ENCODE measurements at regions not wholly inside any gene's neighbourhood (a gene's known extent, or its start where the extent isn't known, plus 50 kb on each side); places are given as distances from the start of the nearest gene placed in this dataset.
"Not testable (repeated sequence)": the region's sequence is repeated elsewhere in the genome, so short reads cannot be mapped to it uniquely, and the experiment has no call there.

DNA sequence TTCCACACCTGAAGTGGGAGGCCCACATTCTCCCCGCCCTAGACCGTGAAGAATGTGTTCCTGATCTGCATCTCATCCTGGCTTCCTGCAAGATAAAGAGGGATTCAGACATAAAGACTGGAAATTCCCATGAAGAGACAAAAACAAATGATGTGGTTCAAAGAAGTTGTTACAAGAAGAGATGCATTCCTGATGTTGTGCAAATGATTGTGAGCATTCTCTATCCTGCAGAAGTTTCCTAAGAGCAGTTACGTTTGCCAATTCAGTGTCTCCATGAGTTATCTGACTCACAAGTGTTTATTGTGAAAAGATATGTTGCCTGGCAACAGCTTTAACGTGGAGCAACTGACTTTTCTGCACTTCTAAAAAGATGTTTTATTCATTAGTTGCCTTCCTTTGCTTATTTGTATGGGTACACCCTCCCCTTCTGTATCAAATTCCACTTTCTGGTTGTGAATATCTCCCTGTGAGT is 107.8 kb downstream of the ZIC4 start:
- peaks cover 2% of the 10 kb centered on the region for H3K9me3 Mint-ChIP-seq (ENCODE audit: low read depth)
- intact Hi-C loops (cut with DNase I, micrococcal nuclease), result no loop called here
- no peaks in the 10 kb centered on the region for H3K36me3 Mint-ChIP-seq (ENCODE audit: low read depth)
- H3K4me3 Mint-ChIP-seq, result no peak overlapping the region
- no peaks in the 10 kb centered on the region for H3K4me1 Mint-ChIP-seq
- ATAC-seq, result no peak
- ChIA-PET CTCF (no interaction called here), POLR2A (no interaction called here)
- DNase-seq, result no peak
- H3K27me3 Mint-ChIP-seq, result no peaks in the 10 kb centered on the region
- no peak overlapping the region for H3K27ac Mint-ChIP-seq

DNA sequence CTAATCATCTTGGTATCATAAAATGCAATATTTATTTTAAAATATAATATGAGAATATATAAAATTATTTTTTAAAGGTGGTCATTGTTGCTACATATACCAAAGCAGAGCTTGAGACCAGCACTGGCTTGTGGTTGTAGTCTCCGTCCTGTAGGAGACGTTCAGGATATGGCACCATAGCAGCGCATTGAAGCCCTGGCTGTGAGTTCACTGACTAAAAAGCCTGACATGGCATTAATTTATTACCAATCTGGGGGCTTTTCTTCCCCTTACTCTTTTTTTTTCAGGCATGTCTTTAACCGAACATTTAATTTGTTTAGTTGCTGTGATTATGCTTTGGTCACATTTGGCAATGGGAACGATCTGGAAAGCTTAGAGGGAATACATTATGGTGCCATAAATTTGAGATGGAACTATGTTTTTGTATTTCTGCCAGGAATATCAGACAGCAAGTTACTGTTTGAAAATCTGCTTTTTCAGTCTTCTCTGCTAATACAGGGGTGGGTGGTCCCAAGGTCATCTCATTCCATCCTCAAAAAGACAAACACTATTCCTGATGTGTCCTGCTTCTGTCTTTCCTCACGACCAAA is 108.5 kb downstream of the ZIC4 start:
- Mint-ChIP-seq H3K9me3 (ENCODE audit: low read depth) (peaks cover 2% of the 10 kb centered on the region), H3K4me1 (no peaks in the 10 kb centered on the region), H3K27me3 (no peaks in the 10 kb centered on the region), H3K4me3 (no peak overlapping the region), H3K27ac (no peak overlapping the region), H3K36me3 (ENCODE audit: low read depth) (no peaks in the 10 kb centered on the region)
- ChIA-PET POLR2A (no interaction called here), CTCF (no interaction called here)
- ATAC-seq (no peak), DNase-seq (no peak)
- intact Hi-C loops (cut with DNase I, micrococcal nuclease), result no loop called here

DNA sequence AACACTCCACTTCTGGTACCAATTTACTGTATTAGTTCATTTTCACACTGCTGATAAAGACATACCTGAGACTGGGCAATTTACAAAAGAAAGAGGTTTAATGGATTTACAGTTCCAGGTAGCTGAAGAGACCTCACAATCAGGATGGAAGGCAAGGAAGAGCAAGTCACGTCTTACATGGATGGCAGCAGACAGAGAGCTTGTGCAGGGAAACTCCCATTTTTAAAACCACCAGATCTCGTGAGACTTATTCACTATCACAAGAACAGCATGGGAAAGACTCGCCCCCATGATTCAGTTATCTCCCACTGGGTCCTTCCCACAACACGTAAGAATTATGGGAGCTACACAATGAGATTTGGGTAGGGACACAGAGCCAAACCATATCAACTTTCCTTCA is 119.0 kb downstream of the ZIC4 start:
- intact Hi-C loops (cut with DNase I, micrococcal nuclease); POLR2A ChIA-PET; H3K27me3 Mint-ChIP-seq; H3K36me3 Mint-ChIP-seq (ENCODE audit: low read depth); CTCF ChIA-PET; H3K4me3 Mint-ChIP-seq; ATAC-seq; H3K9me3 Mint-ChIP-seq (ENCODE audit: low read depth); H3K4me1 Mint-ChIP-seq; DNase-seq; H3K27ac Mint-ChIP-seq: not testable (repeated sequence)

DNA sequence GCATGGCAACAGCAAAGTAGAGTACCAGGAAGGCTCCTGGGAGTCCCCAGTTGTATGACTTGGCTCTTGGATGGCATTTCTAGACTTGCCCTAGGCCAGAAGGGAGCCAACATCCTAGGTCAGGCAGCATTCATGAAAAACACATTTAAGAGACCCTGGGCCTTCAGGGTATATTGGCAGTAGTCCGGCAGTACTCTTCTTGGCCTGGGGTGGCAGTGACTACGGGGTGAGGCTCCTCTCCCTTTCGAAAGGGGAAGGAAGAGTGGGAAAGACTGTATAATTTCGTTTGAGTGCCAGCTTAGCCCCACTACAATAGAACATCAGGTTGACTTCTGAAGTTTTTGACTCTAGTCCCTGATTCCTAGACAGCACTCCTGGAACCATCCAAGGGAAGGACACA is 136.4 kb downstream of the ZIC4 start:
- no peak for DNase-seq
- H3K27ac Mint-ChIP-seq, result no peak overlapping the region
- POLR2A ChIA-PET, result no interaction called here
- intact Hi-C loops (cut with DNase I, micrococcal nuclease), result no loop called here
- H3K27me3 Mint-ChIP-seq, result no peaks in the 10 kb centered on the region
- peaks cover 12% of the 10 kb centered on the region for H3K9me3 Mint-ChIP-seq (ENCODE audit: low read depth)
- CTCF ChIA-PET, result no interaction called here
- H3K4me1 Mint-ChIP-seq, result no peaks in the 10 kb centered on the region
- no peaks in the 10 kb centered on the region for H3K36me3 Mint-ChIP-seq (ENCODE audit: low read depth)
- no peak for ATAC-seq
- H3K4me3 Mint-ChIP-seq, result no peak overlapping the region

DNA sequence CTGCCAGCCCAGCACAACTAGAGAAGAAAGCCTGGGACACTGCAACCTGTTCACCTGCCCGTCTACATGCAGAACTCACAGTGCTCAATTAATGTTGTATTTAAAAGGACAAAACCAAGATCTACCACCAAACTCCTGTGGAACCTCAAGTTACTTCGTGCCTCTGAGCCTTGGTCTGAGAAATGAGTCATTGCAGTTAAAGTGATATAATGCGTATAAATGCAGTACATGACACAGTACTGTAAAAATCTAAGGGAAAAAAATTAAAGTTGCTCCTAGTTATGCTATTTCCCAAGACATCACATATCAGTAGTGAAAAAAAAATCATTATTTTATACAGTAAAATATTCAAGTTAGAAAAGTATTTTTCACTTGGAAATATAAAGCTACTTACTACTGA is 138.9 kb downstream of the ZIC4 start:
- intact Hi-C loops (cut with DNase I, micrococcal nuclease), result no loop called here
- ATAC-seq, result no peak

DNA sequence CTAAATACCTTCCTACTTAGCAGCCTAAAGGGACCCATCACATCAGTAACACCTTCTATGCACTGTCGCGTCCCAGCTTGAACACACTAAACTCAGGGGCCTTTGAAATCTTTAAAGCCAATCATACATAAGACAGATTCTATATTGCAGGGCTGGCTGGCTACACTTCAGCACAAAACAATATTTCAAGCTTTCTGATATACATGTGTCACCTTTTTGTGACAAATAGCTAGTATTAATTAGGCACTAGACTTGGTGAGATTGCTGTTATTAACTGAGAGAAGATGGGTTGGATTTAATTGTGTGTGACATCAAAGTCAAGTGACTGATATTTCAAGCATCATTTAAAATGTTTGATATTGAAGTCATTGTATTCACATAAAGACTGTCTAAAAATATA is 148.4 kb downstream of the ZIC4 start:
- Mint-ChIP-seq H3K9me3 (ENCODE audit: low read depth) (peaks cover 4% of the 10 kb centered on the region), H3K4me3 (no peak overlapping the region), H3K36me3 (ENCODE audit: low read depth) (no peaks in the 10 kb centered on the region), H3K27ac (no peak overlapping the region), H3K27me3 (no peaks in the 10 kb centered on the region), H3K4me1 (no peaks in the 10 kb centered on the region)
- DNase-seq, result no peak
- POLR2A ChIA-PET, result no interaction called here
- CTCF ChIA-PET, result no interaction called here
- intact Hi-C loops (cut with DNase I, micrococcal nuclease), result no loop called here
- ATAC-seq, result no peak

More for the DNA sequence above, 138.9 kb downstream of the ZIC4 start:
- POLR2A ChIA-PET, result no interaction called here
- CTCF ChIA-PET, result no interaction called here
- H3K9me3 Mint-ChIP-seq (ENCODE audit: low read depth), result peaks cover 5% of the 10 kb centered on the region
- H3K4me1 Mint-ChIP-seq, result no peaks in the 10 kb centered on the region
- DNase-seq, result no peak
- no peaks in the 10 kb centered on the region for H3K27me3 Mint-ChIP-seq
- H3K4me3 Mint-ChIP-seq, result no peak overlapping the region
- no peaks in the 10 kb centered on the region for H3K36me3 Mint-ChIP-seq (ENCODE audit: low read depth)
- H3K27ac Mint-ChIP-seq, result no peak overlapping the region

DNA sequence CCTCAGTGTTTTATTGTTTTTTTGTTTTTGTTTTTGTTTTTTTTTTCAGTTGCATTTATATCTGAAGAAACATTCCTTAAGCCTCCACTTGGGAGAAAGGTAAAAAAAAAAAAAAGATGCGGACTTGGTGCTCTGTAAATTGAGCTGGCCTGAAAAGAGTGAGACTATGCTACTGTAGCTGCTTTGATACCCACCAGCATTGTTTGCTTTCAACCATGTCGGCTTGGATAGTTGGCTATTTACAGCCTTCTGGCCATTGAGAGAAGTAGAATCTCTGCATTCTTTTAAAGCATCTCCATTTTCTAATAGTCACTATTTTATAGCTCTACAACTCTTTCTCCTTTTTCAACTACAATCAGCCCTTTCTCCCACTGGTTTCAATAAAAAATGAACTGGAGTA is 149.6 kb downstream of the ZIC4 start:
- Mint-ChIP-seq H3K36me3 (ENCODE audit: low read depth) (no peaks in the 10 kb centered on the region), H3K27me3 (no peaks in the 10 kb centered on the region), H3K27ac (no peak overlapping the region), H3K9me3 (ENCODE audit: low read depth) (peaks cover 4% of the 10 kb centered on the region), H3K4me3 (no peak overlapping the region), H3K4me1 (no peaks in the 10 kb centered on the region)
- intact Hi-C loops (cut with DNase I, micrococcal nuclease), result no loop called here
- POLR2A ChIA-PET, result no interaction called here
- CTCF ChIA-PET, result no interaction called here
- ATAC-seq (no peak), DNase-seq (no peak)

DNA sequence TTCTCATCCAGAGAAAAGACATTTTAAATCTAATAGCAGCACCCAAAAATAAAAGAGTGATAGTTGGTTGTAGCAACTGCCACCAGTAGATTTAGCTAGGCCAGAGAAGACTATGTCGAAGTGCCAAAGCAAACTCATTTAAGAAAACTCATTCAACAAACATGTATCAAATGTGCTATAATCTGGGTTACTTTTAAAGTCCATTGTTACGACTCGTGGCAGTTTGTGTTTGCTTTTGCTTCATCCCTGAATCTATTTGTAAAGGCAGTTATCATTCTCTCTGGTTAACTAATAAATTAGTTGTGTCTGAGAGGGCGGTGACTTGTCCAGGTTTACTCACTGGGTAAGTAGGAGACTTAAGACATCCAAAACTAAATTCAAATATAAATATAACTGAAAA is 159.4 kb downstream of the ZIC4 start:
- POLR2A ChIA-PET, result interaction anchor here (0.7 kb wide), 1 partner anchor 198 kb away, joined by 3 read pairs; no protein-coding TSS in a partner anchor
- CTCF ChIA-PET, result no interaction called here
- H3K27me3 Mint-ChIP-seq, result no peaks in the 10 kb centered on the region
- intact Hi-C loops (cut with DNase I, micrococcal nuclease), result no loop called here
- ATAC-seq (no peak), DNase-seq (no peak)
- H3K36me3 Mint-ChIP-seq (ENCODE audit: low read depth), result no peaks in the 10 kb centered on the region
- H3K4me1 Mint-ChIP-seq, result no peaks in the 10 kb centered on the region
- no peak overlapping the region for H3K4me3 Mint-ChIP-seq
- H3K27ac Mint-ChIP-seq, result no peak overlapping the region
- H3K9me3 Mint-ChIP-seq (ENCODE audit: low read depth), result peaks cover 3% of the 10 kb centered on the region

DNA sequence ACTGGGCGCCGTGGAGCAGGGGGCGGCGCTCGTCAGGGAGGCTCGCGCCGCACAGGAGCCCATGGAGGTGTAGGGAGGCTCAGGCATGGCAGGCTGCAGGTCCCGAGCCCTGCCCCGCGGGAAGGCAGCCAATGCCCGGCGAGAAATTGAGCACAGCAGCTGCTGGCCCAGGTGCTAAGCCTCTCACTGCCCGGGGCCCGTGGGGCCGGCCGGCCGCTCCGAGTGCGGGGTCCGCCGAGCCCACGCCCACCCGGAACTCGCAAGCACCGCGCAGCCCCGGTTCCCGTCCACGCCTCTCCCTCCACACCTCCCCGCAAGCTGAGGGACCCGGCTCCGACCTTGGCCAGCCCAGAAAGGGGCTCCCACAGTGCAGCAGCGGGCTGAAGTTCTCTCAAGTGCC is 160.7 kb downstream of the ZIC4 start:
- H3K36me3 Mint-ChIP-seq (ENCODE audit: low read depth); H3K4me3 Mint-ChIP-seq; intact Hi-C loops (cut with DNase I, micrococcal nuclease); H3K27me3 Mint-ChIP-seq; POLR2A ChIA-PET; DNase-seq; H3K27ac Mint-ChIP-seq; ATAC-seq; H3K4me1 Mint-ChIP-seq; H3K9me3 Mint-ChIP-seq (ENCODE audit: low read depth); CTCF ChIA-PET: not testable (repeated sequence)

DNA sequence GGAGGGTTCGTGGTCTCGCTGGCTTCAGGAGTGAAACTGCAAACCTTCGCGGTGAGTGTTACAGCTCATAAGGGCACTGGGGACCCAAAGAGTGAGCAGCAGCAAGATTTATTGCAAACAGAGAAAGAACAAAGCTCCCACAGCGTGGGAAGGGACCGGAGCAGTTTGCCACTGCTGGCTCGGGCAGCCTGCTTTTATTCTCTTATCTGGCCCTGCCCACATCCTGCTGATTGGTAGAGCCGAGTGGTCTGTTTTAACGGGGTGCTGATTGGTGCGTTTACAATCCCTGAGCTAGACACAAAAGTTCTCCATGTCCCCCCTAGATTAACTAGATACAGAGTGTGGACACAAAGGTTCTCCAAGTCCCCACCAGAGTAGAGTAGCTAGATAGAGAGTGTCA is 161.3 kb downstream of the ZIC4 start:
- H3K4me1 Mint-ChIP-seq; H3K27ac Mint-ChIP-seq; POLR2A ChIA-PET; H3K9me3 Mint-ChIP-seq (ENCODE audit: low read depth); ATAC-seq; intact Hi-C loops (cut with DNase I, micrococcal nuclease); DNase-seq; H3K36me3 Mint-ChIP-seq (ENCODE audit: low read depth); H3K27me3 Mint-ChIP-seq; H3K4me3 Mint-ChIP-seq; CTCF ChIA-PET: not testable (repeated sequence)

DNA sequence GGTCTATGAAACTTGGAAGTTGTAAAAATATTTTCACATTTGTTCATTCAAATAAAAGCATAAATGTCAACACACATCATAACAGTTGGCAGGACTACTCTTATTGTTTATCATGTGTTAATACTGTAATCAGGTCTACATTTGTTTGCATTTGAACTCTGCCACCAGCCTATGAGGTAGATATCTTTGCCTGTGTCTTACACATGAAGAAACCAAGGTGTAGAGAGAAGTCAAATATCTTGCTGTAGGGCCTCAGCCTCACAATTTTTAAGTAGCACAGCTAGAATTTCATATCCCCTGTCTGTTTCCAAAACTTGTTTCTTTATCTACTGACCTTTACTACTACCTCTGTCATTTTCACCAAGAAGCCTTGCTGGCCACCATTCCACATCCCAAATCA is 161.9 kb downstream of the ZIC4 start:
- H3K9me3 Mint-ChIP-seq (ENCODE audit: low read depth), result peaks cover 3% of the 10 kb centered on the region
- CTCF ChIA-PET, result no interaction called here
- no peaks in the 10 kb centered on the region for H3K36me3 Mint-ChIP-seq (ENCODE audit: low read depth)
- no peak overlapping the region for H3K27ac Mint-ChIP-seq
- ATAC-seq (no peak), DNase-seq (no peak)
- no peak overlapping the region for H3K4me3 Mint-ChIP-seq
- no peaks in the 10 kb centered on the region for H3K4me1 Mint-ChIP-seq
- POLR2A ChIA-PET, result no interaction called here
- intact Hi-C loops (cut with DNase I, micrococcal nuclease), result no loop called here
- H3K27me3 Mint-ChIP-seq, result no peaks in the 10 kb centered on the region

DNA sequence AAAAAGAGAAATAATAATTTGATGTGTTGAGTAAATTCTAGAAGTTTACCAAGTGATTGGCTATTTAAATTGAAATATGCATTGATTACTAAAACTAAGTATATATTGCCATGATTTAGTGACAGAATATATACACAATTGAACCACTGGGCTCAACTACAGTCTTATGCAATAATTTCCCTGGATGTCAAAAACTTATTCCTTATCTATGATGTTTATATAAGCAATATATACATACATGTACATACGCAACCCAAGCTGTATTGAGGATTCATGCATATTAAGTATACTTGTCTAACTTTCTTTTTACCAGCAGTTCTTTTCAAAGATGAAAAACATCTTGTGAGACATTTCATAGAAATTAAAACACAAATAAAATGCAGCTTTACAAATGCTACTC is 165.8 kb downstream of the ZIC4 start:
- no peak overlapping the region for H3K27ac Mint-ChIP-seq
- H3K9me3 Mint-ChIP-seq (ENCODE audit: low read depth), result peaks cover 10% of the 10 kb centered on the region
- no peak overlapping the region for H3K4me3 Mint-ChIP-seq
- DNase-seq, result no peak
- CTCF ChIA-PET, result interaction anchor here (0.8 kb wide), 1 partner anchor 207 kb away, joined by 3 read pairs; no protein-coding TSS in a partner anchor
- no peak for ATAC-seq
- H3K4me1 Mint-ChIP-seq, result no peaks in the 10 kb centered on the region
- intact Hi-C loops (cut with DNase I, micrococcal nuclease), result no loop called here
- POLR2A ChIA-PET, result no interaction called here
- H3K36me3 Mint-ChIP-seq (ENCODE audit: low read depth), result no peaks in the 10 kb centered on the region
- no peaks in the 10 kb centered on the region for H3K27me3 Mint-ChIP-seq

DNA sequence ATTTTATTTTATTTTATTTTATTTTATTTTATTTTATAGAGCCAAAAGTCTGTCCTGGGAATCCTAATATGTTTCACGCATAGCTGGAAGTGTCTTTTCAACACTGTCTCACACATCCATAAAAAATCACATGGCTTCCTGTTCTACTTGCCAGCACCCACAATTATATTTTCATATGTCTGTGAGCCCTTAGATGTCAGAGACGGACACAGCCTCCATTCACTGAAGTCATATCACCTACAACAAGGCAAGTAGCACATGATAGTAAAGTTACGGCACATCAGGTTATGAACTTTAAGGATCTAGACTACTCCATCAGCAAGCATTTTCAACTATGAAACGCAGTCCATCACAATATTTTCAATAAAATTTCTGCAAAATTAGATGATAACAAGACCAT is 168.4 kb downstream of the ZIC4 start:
- Mint-ChIP-seq H3K27me3 (no peaks in the 10 kb centered on the region), H3K4me3 (no peak overlapping the region), H3K27ac (no peak overlapping the region), H3K9me3 (ENCODE audit: low read depth) (peaks cover 10% of the 10 kb centered on the region), H3K4me1 (no peaks in the 10 kb centered on the region), H3K36me3 (ENCODE audit: low read depth) (no peaks in the 10 kb centered on the region)
- intact Hi-C loops (cut with DNase I, micrococcal nuclease), result no loop called here
- DNase-seq, result no peak
- ChIA-PET POLR2A (no interaction called here), CTCF (no interaction called here)
- ATAC-seq, result no peak
